WTC11 (cell line): ENCODE measurements at regions not wholly inside any gene's neighbourhood (a gene's known extent, or its start where the extent isn't known, plus 50 kb on each side); places are given as distances from the start of the nearest gene placed in this dataset.

ENCODE experiments used
- ATAC-seq: fragments of 200-7000 bp; cut with Tn5 transposase; 2 replicates; pipeline ENCODE4 v1.10.0; 2021; ENCODE audit warnings: mild to moderate bottlenecking, moderate library complexity
- CTCF ChIA-PET: fragments of 300-600 bp; sonication (Branson Sonifier 250); formaldehyde crosslinking; loops from one replicate; lab custom pipeline; 2021; ENCODE audit warnings: antibody characterized with exemption; lab: Charles Lee
- POLR2A ChIA-PET: fragments of 350-600 bp; sonication (Branson Sonifier 250); formaldehyde crosslinking; loops from one replicate; lab custom pipeline; 2021; ENCODE audit warnings: antibody characterized with exemption; lab: Charles Lee
- DNase-seq: peaks from one replicate; pipeline ENCODE4 v3.0.0; 2021; ENCODE audit warnings: low spot score
- H3K27ac Mint-ChIP-seq: 2 replicates; pipeline ENCODE4 v1.8.0; 2021; ENCODE audit warnings: mixed read lengths
- H3K27me3 Mint-ChIP-seq: 2 replicates; pipeline ENCODE4 v1.8.0; 2021; ENCODE audit warnings: low read depth, mild to moderate bottlenecking, moderate library complexity, mixed read lengths
- H3K36me3 Mint-ChIP-seq: 2 replicates; pipeline ENCODE4 v1.8.0; 2021; ENCODE audit warnings: mixed read lengths
- H3K4me1 Mint-ChIP-seq: 2 replicates; pipeline ENCODE4 v1.8.0; 2022; ENCODE audit warnings: mixed read lengths
- H3K4me3 Mint-ChIP-seq: 2 replicates; pipeline ENCODE4 v1.8.0; 2021; ENCODE audit warnings: mild to moderate bottlenecking, moderate library complexity, mixed read lengths
- H3K9me3 Mint-ChIP-seq: 2 replicates; pipeline ENCODE4 v1.8.0; 2021; ENCODE audit warnings: mixed read lengths
- CREM ChIP-seq: sonication (generic); formaldehyde crosslinking; IDR thresholded peaks from 2 replicates; pipeline ENCODE4 v1.8.1; 2022; ENCODE audit warnings: mild to moderate bottlenecking, missing genetic modification reagents, moderate library complexity
- EMX1 ChIP-seq: fragments of 250-450 bp; sonication (Bioruptor Pico); IDR thresholded peaks from 2 replicates; pipeline ENCODE4 v1.8.0; 2021; ENCODE audit warnings: mild to moderate bottlenecking
- FOXJ3 ChIP-seq: sonication (generic); formaldehyde crosslinking; IDR thresholded peaks from 2 replicates; pipeline ENCODE4 v1.9.0; 2021; ENCODE audit warnings: missing genetic modification reagents, mild to moderate bottlenecking, borderline replicate concordance
- FOXP1 ChIP-seq: sonication (generic); formaldehyde crosslinking; IDR thresholded peaks from 2 replicates; pipeline ENCODE4 v1.8.0; 2022; ENCODE audit warnings: missing genetic modification reagents, mild to moderate bottlenecking, moderate library complexity, borderline replicate concordance
- NFATC4 ChIP-seq: fragments of 250-450 bp; sonication (Bioruptor Pico); IDR thresholded peaks from 2 replicates; pipeline ENCODE4 v1.9.0; 2021; ENCODE audit warnings: mild to moderate bottlenecking
- NR2C2 ChIP-seq: sonication (generic); formaldehyde crosslinking; IDR thresholded peaks from 2 replicates; pipeline ENCODE4 v1.8.0; 2022; ENCODE audit warnings: mild to moderate bottlenecking, missing genetic modification reagents
- RORB ChIP-seq: fragments of 250-450 bp; sonication (Bioruptor Pico); IDR thresholded peaks from 2 replicates; pipeline ENCODE4 v1.9.0; 2021; ENCODE audit warnings: mild to moderate bottlenecking
- TP53 ChIP-seq: sonication (generic); formaldehyde crosslinking; IDR thresholded peaks from 2 replicates; pipeline ENCODE4 v1.8.1; 2023; ENCODE audit warnings: mild to moderate bottlenecking, missing genetic modification reagents
- ZNF121 ChIP-seq: sonication (generic); formaldehyde crosslinking; IDR thresholded peaks from 2 replicates; pipeline ENCODE4 v1.8.0; 2023; ENCODE audit warnings: missing genetic modification reagents
- ZNF317 ChIP-seq: sonication (generic); formaldehyde crosslinking; IDR thresholded peaks from 2 replicates; pipeline ENCODE4 v1.8.1; 2023; ENCODE audit warnings: low read depth, mild to moderate bottlenecking, moderate library complexity, missing genetic modification reagents, borderline replicate concordance
- TF ChIP-seq, protein P1 (sequence below): sonication (generic); formaldehyde crosslinking; IDR thresholded peaks from 2 replicates; pipeline ENCODE4 v1.8.0; 2023; ENCODE audit warnings: missing genetic modification reagents, mild to moderate bottlenecking, borderline replicate concordance
- TF ChIP-seq, protein P2 (sequence below): sonication (generic); formaldehyde crosslinking; IDR thresholded peaks from 2 replicates; pipeline ENCODE4 v1.8.1; 2023; ENCODE audit warnings: mild to moderate bottlenecking, missing genetic modification reagents, borderline replicate concordance
- TF ChIP-seq, protein P3 (sequence below): sonication (generic); formaldehyde crosslinking; IDR thresholded peaks from 2 replicates; pipeline ENCODE4 v1.8.0; 2022; ENCODE audit warnings: mild to moderate bottlenecking, missing genetic modification reagents
- TF ChIP-seq, protein P4 (sequence below): sonication (generic); formaldehyde crosslinking; IDR thresholded peaks from 2 replicates; pipeline ENCODE4 v1.8.1; 2022; ENCODE audit warnings: low read depth, missing genetic modification reagents, borderline replicate concordance

DNA sequence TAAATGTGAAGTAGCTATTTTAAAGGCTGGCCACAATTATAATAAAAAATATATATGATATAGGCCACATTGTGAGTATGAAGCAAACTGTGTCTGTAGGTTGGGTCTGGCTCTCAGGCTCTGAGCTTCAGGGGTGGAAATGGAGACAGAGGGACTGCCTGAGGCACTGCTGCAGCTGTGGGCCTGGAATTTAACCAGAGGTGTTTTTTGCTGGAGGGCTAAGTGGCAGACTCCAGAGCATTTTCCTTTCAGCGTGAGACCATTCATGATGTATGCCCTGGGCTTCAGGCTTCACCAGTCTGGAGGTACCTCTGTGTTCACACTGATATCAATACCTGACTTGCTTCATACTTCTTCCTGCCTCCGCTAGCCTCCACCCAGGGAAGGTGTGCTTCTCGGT is 64.9 kb upstream of the IL12B start (continued):
- TF ChIP-seq NR2C2 (CRISPR knock-in tag) (no peak), TP53 (CRISPR knock-in tag) (no peak), FOXP1 (CRISPR knock-in tag) (no peak), ZNF317 (CRISPR knock-in tag) (no peak), CREM (no peak)
- TF ChIP-seq, protein P1, sequence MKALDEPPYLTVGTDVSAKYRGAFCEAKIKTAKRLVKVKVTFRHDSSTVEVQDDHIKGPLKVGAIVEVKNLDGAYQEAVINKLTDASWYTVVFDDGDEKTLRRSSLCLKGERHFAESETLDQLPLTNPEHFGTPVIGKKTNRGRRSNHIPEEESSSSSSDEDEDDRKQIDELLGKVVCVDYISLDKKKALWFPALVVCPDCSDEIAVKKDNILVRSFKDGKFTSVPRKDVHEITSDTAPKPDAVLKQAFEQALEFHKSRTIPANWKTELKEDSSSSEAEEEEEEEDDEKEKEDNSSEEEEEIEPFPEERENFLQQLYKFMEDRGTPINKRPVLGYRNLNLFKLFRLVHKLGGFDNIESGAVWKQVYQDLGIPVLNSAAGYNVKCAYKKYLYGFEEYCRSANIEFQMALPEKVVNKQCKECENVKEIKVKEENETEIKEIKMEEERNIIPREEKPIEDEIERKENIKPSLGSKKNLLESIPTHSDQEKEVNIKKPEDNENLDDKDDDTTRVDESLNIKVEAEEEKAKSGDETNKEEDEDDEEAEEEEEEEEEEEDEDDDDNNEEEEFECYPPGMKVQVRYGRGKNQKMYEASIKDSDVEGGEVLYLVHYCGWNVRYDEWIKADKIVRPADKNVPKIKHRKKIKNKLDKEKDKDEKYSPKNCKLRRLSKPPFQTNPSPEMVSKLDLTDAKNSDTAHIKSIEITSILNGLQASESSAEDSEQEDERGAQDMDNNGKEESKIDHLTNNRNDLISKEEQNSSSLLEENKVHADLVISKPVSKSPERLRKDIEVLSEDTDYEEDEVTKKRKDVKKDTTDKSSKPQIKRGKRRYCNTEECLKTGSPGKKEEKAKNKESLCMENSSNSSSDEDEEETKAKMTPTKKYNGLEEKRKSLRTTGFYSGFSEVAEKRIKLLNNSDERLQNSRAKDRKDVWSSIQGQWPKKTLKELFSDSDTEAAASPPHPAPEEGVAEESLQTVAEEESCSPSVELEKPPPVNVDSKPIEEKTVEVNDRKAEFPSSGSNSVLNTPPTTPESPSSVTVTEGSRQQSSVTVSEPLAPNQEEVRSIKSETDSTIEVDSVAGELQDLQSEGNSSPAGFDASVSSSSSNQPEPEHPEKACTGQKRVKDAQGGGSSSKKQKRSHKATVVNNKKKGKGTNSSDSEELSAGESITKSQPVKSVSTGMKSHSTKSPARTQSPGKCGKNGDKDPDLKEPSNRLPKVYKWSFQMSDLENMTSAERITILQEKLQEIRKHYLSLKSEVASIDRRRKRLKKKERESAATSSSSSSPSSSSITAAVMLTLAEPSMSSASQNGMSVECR: no peak

DNA sequence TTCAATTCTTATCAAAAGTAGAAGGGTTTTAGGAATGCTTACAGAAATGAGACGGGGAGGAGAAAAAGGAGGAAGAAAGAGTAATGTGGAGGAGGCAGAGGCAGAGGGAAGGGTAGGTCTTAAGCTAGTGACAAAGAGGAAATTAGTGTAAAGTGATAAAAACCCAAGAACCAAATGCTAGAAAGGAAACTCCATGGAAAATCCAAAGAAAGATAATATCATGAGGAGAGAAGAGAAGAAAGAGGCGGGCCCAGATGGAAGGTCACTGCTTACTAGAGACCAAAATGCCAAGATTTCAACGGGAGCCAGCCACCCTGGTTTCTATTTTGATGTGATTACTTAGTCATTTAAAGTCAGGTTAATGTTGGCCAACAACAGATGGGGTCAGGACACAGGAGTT is 68.6 kb upstream of the IL12B start:
- no peaks in the 10 kb centered on the region for H3K9me3 Mint-ChIP-seq
- DNase-seq: no peak
- CTCF ChIA-PET: interaction anchor here (0.9 to 1.4 kb wide), 2 partner anchors 10 to 242 kb away, joined by 4 to 5 read pairs; no protein-coding TSS in a partner anchor

More for the DNA sequence above, 68.6 kb upstream of the IL12B start:
- no peak overlapping the region for H3K4me3 Mint-ChIP-seq
- POLR2A ChIA-PET: no interaction called here
- ATAC-seq: no peak
- TF ChIP-seq FOXJ3 (CRISPR knock-in tag) (no peak), NFATC4 (CRISPR knock-in tag) (no peak), EMX1 (CRISPR knock-in tag) (no peak), RORB (CRISPR knock-in tag) (no peak), ZNF121 (no peak)
- TF ChIP-seq, protein P2, sequence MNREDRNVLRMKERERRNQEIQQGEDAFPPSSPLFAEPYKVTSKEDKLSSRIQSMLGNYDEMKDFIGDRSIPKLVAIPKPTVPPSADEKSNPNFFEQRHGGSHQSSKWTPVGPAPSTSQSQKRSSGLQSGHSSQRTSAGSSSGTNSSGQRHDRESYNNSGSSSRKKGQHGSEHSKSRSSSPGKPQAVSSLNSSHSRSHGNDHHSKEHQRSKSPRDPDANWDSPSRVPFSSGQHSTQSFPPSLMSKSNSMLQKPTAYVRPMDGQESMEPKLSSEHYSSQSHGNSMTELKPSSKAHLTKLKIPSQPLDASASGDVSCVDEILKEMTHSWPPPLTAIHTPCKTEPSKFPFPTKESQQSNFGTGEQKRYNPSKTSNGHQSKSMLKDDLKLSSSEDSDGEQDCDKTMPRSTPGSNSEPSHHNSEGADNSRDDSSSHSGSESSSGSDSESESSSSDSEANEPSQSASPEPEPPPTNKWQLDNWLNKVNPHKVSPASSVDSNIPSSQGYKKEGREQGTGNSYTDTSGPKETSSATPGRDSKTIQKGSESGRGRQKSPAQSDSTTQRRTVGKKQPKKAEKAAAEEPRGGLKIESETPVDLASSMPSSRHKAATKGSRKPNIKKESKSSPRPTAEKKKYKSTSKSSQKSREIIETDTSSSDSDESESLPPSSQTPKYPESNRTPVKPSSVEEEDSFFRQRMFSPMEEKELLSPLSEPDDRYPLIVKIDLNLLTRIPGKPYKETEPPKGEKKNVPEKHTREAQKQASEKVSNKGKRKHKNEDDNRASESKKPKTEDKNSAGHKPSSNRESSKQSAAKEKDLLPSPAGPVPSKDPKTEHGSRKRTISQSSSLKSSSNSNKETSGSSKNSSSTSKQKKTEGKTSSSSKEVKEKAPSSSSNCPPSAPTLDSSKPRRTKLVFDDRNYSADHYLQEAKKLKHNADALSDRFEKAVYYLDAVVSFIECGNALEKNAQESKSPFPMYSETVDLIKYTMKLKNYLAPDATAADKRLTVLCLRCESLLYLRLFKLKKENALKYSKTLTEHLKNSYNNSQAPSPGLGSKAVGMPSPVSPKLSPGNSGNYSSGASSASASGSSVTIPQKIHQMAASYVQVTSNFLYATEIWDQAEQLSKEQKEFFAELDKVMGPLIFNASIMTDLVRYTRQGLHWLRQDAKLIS: no peak
- TF ChIP-seq, protein P3, sequence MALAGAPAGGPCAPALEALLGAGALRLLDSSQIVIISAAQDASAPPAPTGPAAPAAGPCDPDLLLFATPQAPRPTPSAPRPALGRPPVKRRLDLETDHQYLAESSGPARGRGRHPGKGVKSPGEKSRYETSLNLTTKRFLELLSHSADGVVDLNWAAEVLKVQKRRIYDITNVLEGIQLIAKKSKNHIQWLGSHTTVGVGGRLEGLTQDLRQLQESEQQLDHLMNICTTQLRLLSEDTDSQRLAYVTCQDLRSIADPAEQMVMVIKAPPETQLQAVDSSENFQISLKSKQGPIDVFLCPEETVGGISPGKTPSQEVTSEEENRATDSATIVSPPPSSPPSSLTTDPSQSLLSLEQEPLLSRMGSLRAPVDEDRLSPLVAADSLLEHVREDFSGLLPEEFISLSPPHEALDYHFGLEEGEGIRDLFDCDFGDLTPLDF (CRISPR knock-in tag): no peak
- TF ChIP-seq, protein P4, sequence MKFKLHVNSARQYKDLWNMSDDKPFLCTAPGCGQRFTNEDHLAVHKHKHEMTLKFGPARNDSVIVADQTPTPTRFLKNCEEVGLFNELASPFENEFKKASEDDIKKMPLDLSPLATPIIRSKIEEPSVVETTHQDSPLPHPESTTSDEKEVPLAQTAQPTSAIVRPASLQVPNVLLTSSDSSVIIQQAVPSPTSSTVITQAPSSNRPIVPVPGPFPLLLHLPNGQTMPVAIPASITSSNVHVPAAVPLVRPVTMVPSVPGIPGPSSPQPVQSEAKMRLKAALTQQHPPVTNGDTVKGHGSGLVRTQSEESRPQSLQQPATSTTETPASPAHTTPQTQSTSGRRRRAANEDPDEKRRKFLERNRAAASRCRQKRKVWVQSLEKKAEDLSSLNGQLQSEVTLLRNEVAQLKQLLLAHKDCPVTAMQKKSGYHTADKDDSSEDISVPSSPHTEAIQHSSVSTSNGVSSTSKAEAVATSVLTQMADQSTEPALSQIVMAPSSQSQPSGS: no peak
- TF ChIP-seq, all 79 proteins: peak for 0
- Mint-ChIP-seq H3K36me3 (no peaks in the 10 kb centered on the region), H3K27me3 (no peaks in the 10 kb centered on the region), H3K27ac (no peak overlapping the region), H3K4me1 (peaks cover 1% of the 10 kb centered on the region; the same call in 1 of the 2 replicates)
